Lung (tissue), 11 donors: ENCODE measurements at regions not wholly inside any gene's neighbourhood (a gene's known extent, or its start where the extent isn't known, plus 50 kb on each side); places are given as distances from the start of the nearest gene placed in this dataset.

Source experiments
- ATAC-seq: fragments of 200-7000 bp; cut with Tn5 transposase; one replicate; pipeline ENCODE4 v1.9.1; 2020; ENCODE audit warnings: moderate number of reproducible peaks; ENCODE audit not compliant: insufficient read depth, low FRiP score
- DNase-seq, 3 donors: peaks; one replicate each; pipeline ENCODE4 v3.0.0-alpha.2; 2013 to 2017
- H3K27ac ChIP-seq, 2 donors: one replicate each; pipeline ENCODE4 v1.5.1; 2013; ENCODE audit warnings: mild to moderate bottlenecking in 2 of 2, moderate library complexity in 2 of 2, control low read depth in 1 of 2, inconsistent platforms in 1 of 2, low read depth in 1 of 2, low read length in 1 of 2
- H3K27me3 ChIP-seq, 3 donors: one replicate each; pipeline ENCODE4 v1.5.1; 2013; ENCODE audit warnings: low read length in 2 of 3; ENCODE audit not compliant: control insufficient read depth in 3 of 3, insufficient read depth in 3 of 3
- H3K36me3 ChIP-seq, 4 donors: one replicate each; pipeline ENCODE4 v1.5.1; 2013; ENCODE audit warnings: low read length in 4 of 4, mild to moderate bottlenecking in 1 of 4, moderate library complexity in 1 of 4; ENCODE audit not compliant: control insufficient read depth in 4 of 4, insufficient read depth in 4 of 4
- H3K4me1 ChIP-seq, 5 donors: one replicate each; pipeline ENCODE4 v1.5.1; 2013; ENCODE audit warnings: low read length in 5 of 5, mild to moderate bottlenecking in 2 of 5, moderate library complexity in 1 of 5; ENCODE audit not compliant: control insufficient read depth in 5 of 5, insufficient read depth in 5 of 5
- H3K4me3 ChIP-seq: one replicate; pipeline ENCODE4 v1.5.1; 2013; ENCODE audit warnings: mild to moderate bottlenecking, control low read depth, moderate library complexity
- H3K9ac ChIP-seq, 2 donors: one replicate each; pipeline ENCODE4 v1.5.1; 2013; ENCODE audit warnings: low read length in 2 of 2, control low read depth in 1 of 2; ENCODE audit not compliant: insufficient read depth in 1 of 2
- H3K9me3 ChIP-seq, 4 donors: one replicate each; pipeline ENCODE4 v1.5.1; 2013; ENCODE audit warnings: low read length in 3 of 4, mild to moderate bottlenecking in 1 of 4, moderate library complexity in 1 of 4; ENCODE audit not compliant: control insufficient read depth in 4 of 4, insufficient read depth in 3 of 4
- CTCF ChIP-seq: IDR thresholded peaks from 2 replicates; pipeline ENCODE4 v1.5.1; 2012; ENCODE audit warnings: mild to moderate bottlenecking; ENCODE audit errors: control extremely low read depth, extremely low read depth
- WGBS, 2 donors: extraction: QIAGEN DNeasy Blood & Tissue Kit; methylation state at CpG; one replicate each; pipeline ENCODE4 v1.1.7; 2013; 5-methylcytosine and 5-hydroxymethylcytosine counted together
- donor health status: control.
- donor health status: control.
- donor health status: Bipolar disorder and iron deficiency.
- donor health status: healthy.
- donor health status: DM: yes; HTN: yes; CAD: no.

- Histone ChIP-seq H3K9me3 (no peaks in the 10 kb centered on the region), H3K36me3 (no peaks in the 10 kb centered on the region), H3K4me1 (peaks cover 0 to 3% (median 0%) of the 10 kb centered on the region in 5 donors), H3K4me3 (no peak overlapping the region), H3K27ac (no peak overlapping the region), H3K27me3 (no peaks in the 10 kb centered on the region), H3K9ac (no peak overlapping the region)
- peak; percentile 28 to 56 (median 46) for DNase-seq
- no peak for TF ChIP-seq CTCF
- WGBS, 2 donors = 81 to 90% methylated on average over 8 of the region's 8 CpGs
- ATAC-seq = no peak
Measured at GRCh38 chr3:193805448-193805847, 212.4 kb downstream of the OPA1 start.

GRCh38 chr3:193808317-193808716, 215.3 kb downstream of the OPA1 start:
- Histone ChIP-seq H3K4me3 (no peak overlapping the region), H3K9me3 (no peaks in the 10 kb centered on the region), H3K4me1 (peaks cover 0 to 3% (median 0%) of the 10 kb centered on the region in 5 donors), H3K9ac (no peak overlapping the region), H3K27me3 (no peaks in the 10 kb centered on the region), H3K27ac (no peak overlapping the region), H3K36me3 (no peaks in the 10 kb centered on the region)
- no peak for DNase-seq
- TF ChIP-seq CTCF = no peak
- WGBS, 2 donors = 92 to 95% methylated on average over 8 of the region's 8 CpGs
- ATAC-seq = no peak

- H3K36me3 ChIP-seq = no peaks in the 10 kb centered on the region
- H3K27me3 ChIP-seq = no peaks in the 10 kb centered on the region
- TF ChIP-seq CTCF = no peak
- no peak overlapping the region for H3K4me3 ChIP-seq
- 94 to 98% methylated on average over 2 of the region's 2 CpGs for WGBS, 2 donors
- no peaks in the 10 kb centered on the region for H3K9me3 ChIP-seq
- DNase-seq (no peak), ATAC-seq (no peak)
- no peak overlapping the region for H3K9ac ChIP-seq
- no peak overlapping the region for H3K27ac ChIP-seq
- H3K4me1 ChIP-seq = peaks cover 0 to 3% (median 0%) of the 10 kb centered on the region in 5 donors
Measured at GRCh38 chr3:193809106-193809505, 216.1 kb downstream of the OPA1 start.

DNA sequence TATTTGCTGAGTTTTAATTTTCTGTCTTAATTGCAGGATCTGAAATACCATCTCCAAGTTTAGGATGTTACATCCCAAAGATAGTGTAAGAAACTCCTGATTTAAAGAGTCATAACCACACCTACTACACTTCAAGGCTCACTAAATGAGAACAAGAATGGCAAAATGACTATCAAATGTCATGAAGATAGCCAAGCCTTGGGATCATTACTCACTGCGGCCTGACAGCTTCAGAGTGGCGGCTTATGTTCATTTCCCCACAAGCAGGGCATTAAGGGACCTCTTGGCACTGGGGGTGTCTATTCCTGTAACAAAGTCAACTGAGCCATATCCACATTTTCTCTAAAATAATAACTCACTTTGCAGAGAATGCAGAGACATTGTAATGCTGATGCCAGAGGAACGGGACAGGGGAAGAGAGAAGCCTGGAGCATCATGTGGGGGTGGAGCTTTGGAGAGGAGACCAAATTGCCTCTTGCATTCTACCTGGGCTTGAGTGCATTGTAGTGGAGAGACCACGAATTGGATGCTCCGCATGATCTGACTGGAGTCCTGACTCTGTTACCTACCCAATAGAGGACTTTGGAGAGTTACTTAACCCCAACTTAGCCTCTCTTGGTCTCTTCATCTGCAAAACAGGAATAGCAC, 219.2 kb downstream of the OPA1 start:
- Histone ChIP-seq H3K36me3 (no peaks in the 10 kb centered on the region), H3K4me1 (peaks cover 0 to 8% (median 3%) of the 10 kb centered on the region in 5 donors), H3K9ac (no peak overlapping the region), H3K9me3 (no peaks in the 10 kb centered on the region), H3K27ac (no peak overlapping the region), H3K27me3 (no peaks in the 10 kb centered on the region), H3K4me3 (no peak overlapping the region)
- 90 to 93% methylated on average over 5 of the region's 5 CpGs for WGBS, 2 donors
- TF ChIP-seq CTCF = no peak
- no peak for ATAC-seq
- DNase-seq = no peak
